SK-N-MC (cell line): ENCODE measurements at regions not wholly inside any gene's neighbourhood (a gene's known extent, or its start where the extent isn't known, plus 50 kb on each side); places are given as distances from the start of the nearest gene placed in this dataset.

Experiments
- EZH2 ChIP-seq: fragments of 200-600 bp; sonication (generic); IDR thresholded peaks from one replicate; pipeline ENCODE4 v1.6.1; 2017; ENCODE audit warnings: antibody characterized with exemption
- POLR2AphosphoS5 ChIP-seq: IDR thresholded peaks from 2 replicates; pipeline ENCODE4 v1.6.1; 2012; ENCODE audit warnings: mild to moderate bottlenecking, low read depth, low read length, borderline replicate concordance

GRCh38 chr7:124681946-124682345 lies 83.6 kb downstream of the GPR37 start:
- TF ChIP-seq EZH2 = no peak
- TF ChIP-seq POLR2AphosphoS5 = no peak
